ENCODE measurements at regions not wholly inside any gene's neighbourhood (a gene's known extent, or its start where the extent isn't known, plus 50 kb on each side); places are given as distances from the start of the nearest gene placed in this dataset.

DNA sequence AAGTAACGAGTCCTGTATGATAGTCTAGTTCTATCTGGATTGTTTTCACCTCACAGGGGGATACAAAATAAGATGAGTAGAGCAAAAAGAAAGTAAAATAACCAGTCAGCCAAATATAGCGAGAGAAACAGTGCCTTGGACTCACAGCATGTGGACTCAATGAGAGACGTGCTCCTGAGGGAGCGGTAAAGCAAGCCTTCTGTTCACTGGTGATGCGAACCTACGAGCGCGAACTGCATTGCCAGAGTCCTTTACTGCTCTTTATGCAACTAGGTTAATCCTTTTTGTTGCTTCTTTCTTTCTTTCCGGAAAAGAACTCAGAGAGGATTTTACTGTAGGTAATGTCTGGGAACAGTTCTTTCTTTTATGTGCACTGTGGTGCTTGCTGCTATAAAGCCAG is 132.7 kb downstream of the ANXA1 start:
- TF ChIP-seq, protein P1, sequence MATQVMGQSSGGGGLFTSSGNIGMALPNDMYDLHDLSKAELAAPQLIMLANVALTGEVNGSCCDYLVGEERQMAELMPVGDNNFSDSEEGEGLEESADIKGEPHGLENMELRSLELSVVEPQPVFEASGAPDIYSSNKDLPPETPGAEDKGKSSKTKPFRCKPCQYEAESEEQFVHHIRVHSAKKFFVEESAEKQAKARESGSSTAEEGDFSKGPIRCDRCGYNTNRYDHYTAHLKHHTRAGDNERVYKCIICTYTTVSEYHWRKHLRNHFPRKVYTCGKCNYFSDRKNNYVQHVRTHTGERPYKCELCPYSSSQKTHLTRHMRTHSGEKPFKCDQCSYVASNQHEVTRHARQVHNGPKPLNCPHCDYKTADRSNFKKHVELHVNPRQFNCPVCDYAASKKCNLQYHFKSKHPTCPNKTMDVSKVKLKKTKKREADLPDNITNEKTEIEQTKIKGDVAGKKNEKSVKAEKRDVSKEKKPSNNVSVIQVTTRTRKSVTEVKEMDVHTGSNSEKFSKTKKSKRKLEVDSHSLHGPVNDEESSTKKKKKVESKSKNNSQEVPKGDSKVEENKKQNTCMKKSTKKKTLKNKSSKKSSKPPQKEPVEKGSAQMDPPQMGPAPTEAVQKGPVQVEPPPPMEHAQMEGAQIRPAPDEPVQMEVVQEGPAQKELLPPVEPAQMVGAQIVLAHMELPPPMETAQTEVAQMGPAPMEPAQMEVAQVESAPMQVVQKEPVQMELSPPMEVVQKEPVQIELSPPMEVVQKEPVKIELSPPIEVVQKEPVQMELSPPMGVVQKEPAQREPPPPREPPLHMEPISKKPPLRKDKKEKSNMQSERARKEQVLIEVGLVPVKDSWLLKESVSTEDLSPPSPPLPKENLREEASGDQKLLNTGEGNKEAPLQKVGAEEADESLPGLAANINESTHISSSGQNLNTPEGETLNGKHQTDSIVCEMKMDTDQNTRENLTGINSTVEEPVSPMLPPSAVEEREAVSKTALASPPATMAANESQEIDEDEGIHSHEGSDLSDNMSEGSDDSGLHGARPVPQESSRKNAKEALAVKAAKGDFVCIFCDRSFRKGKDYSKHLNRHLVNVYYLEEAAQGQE (IDR thresholded peaks at IDR 0.05; ENCODE audit: unreplicated experiment): no peak
- TF ChIP-seq, protein P2, sequence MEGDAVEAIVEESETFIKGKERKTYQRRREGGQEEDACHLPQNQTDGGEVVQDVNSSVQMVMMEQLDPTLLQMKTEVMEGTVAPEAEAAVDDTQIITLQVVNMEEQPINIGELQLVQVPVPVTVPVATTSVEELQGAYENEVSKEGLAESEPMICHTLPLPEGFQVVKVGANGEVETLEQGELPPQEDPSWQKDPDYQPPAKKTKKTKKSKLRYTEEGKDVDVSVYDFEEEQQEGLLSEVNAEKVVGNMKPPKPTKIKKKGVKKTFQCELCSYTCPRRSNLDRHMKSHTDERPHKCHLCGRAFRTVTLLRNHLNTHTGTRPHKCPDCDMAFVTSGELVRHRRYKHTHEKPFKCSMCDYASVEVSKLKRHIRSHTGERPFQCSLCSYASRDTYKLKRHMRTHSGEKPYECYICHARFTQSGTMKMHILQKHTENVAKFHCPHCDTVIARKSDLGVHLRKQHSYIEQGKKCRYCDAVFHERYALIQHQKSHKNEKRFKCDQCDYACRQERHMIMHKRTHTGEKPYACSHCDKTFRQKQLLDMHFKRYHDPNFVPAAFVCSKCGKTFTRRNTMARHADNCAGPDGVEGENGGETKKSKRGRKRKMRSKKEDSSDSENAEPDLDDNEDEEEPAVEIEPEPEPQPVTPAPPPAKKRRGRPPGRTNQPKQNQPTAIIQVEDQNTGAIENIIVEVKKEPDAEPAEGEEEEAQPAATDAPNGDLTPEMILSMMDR (conservative IDR thresholded peaks at IDR 0.05; ENCODE audit: low read depth in 2 of 2): no peak
- no peak for TF ChIP-seq EZH2 (IDR thresholded peaks at IDR 0.05; ENCODE audit: low read depth, unreplicated experiment)
- TF ChIP-seq EZH2phosphoT487 (IDR thresholded peaks at IDR 0.05; ENCODE audit: unreplicated experiment): no peak
- TF ChIP-seq POLR2AphosphoS5 (IDR thresholded peaks at IDR 0.05; ENCODE audit: low read depth): no peak
- no peak for TF ChIP-seq ZNF114 (CRISPR knock-in tag; IDR thresholded peaks at IDR 0.05)
- TF ChIP-seq ETS1 (IDR thresholded peaks at IDR 0.05): no peak
- TF ChIP-seq CREB1 (CRISPR knock-in tag; IDR thresholded peaks at IDR 0.05; ENCODE audit: low read depth): no peak
